CD14-positive monocyte (primary cell): ENCODE measurements at regions not wholly inside any gene's neighbourhood (a gene's known extent, or its start where the extent isn't known, plus 50 kb on each side); places are given as distances from the start of the nearest gene placed in this dataset.

ENCODE experiments used
- DNase-seq, 3 donors: peaks; one replicate each; pipeline ENCODE4 v3.0.0-alpha.2; 2011 to 2022
- H2AFZ ChIP-seq: 2 replicates; pipeline ENCODE4 v1.6.0; 2012; ENCODE audit warnings: mild to moderate bottlenecking, low read depth, low read length, inconsistent platforms; ENCODE audit not compliant: insufficient read depth, poor library complexity, severe bottlenecking
- H3K27ac ChIP-seq, 2 donors: 1 replicate in 1 of 2; 2 replicates in 1 of 2; pipeline ENCODE4 v1.5.1; 2012 to 2013; ENCODE audit warnings: low read length in 2 of 2, control low read depth in 1 of 2, inconsistent platforms in 1 of 2, low read depth in 1 of 2, mild to moderate bottlenecking in 1 of 2
- H3K27me3 ChIP-seq, 2 donors: one replicate each; pipeline versions ENCODE4 v1.6.0 to v1.6.1; 2011 to 2013; ENCODE audit warnings: low read length in 2 of 2; ENCODE audit not compliant: control insufficient read depth in 2 of 2, insufficient read depth in 2 of 2
- H3K36me3 ChIP-seq, 2 donors: replicated peaks in 1 of 2; 1 replicate in 1 of 2; 2 replicates in 1 of 2; pipeline versions ENCODE4 v1.5.1 to v1.6.1; 2012 to 2013; ENCODE audit warnings: low read length in 2 of 2, control low read depth in 1 of 2, inconsistent platforms in 1 of 2, mild to moderate bottlenecking in 1 of 2; ENCODE audit not compliant: insufficient read depth in 2 of 2, control insufficient read depth in 1 of 2
- H3K4me1 ChIP-seq, 2 donors: 1 replicate in 1 of 2; 2 replicates in 1 of 2; pipeline versions ENCODE4 v1.5.1 to v1.6.1; 2012 to 2013; ENCODE audit warnings: low read length in 2 of 2, control low read depth in 1 of 2, inconsistent platforms in 1 of 2, mild to moderate bottlenecking in 1 of 2, moderate library complexity in 1 of 2; ENCODE audit not compliant: insufficient read depth in 2 of 2, control insufficient read depth in 1 of 2
- H3K4me2 ChIP-seq: replicated peaks from 2 replicates; pipeline ENCODE3; 2012; ENCODE audit warnings: low read length, moderate library complexity, mild to moderate bottlenecking; ENCODE audit not compliant: poor library complexity, severe bottlenecking; ENCODE audit errors: extremely low read depth
- H3K4me3 ChIP-seq, 3 experiments: fragments of 200-600 bp in 1 of 3; sonication (generic) in 1 of 3; replicated peaks in 1 of 3; 1 replicate in 2 of 3; 2 replicates in 1 of 3; pipeline ENCODE4 v1.5.1; 2011 to 2013; ENCODE audit warnings: low read length in 3 of 3, mild to moderate bottlenecking in 3 of 3, control low read depth in 2 of 3, low read depth in 2 of 3, inconsistent platforms in 1 of 3, moderate library complexity in 1 of 3
- H3K79me2 ChIP-seq: 2 replicates; pipeline ENCODE4 v1.6.0; 2012; ENCODE audit warnings: mild to moderate bottlenecking, control low read depth, inconsistent platforms, low read length, moderate library complexity; ENCODE audit not compliant: insufficient read depth
- H3K9ac ChIP-seq: 2 replicates; pipeline ENCODE4 v1.6.0; 2017; ENCODE audit warnings: low read length, mild to moderate bottlenecking; ENCODE audit not compliant: insufficient read depth, poor library complexity, severe bottlenecking
- H3K9me3 ChIP-seq, 2 donors: replicated peaks in 1 of 2; 1 replicate in 1 of 2; 2 replicates in 1 of 2; pipeline versions ENCODE4 v1.5.1 to v1.6.1; 2012 to 2013; ENCODE audit warnings: low read length in 2 of 2, control low read depth in 1 of 2; ENCODE audit not compliant: control insufficient read depth in 1 of 2, insufficient read depth in 1 of 2
- H4K20me1 ChIP-seq: 2 replicates; pipeline ENCODE4 v1.6.0; 2012; ENCODE audit warnings: mild to moderate bottlenecking, low read length, control low read depth, moderate library complexity; ENCODE audit not compliant: insufficient read depth
- H3K27ac Mint-ChIP-seq, 7 donors: one replicate each; pipeline ENCODE4 v1.8.0; 2020; ENCODE audit warnings: mild to moderate bottlenecking in 7 of 7, mixed read lengths in 7 of 7, moderate library complexity in 6 of 7, inconsistent platforms in 2 of 7
- H3K27me3 Mint-ChIP-seq, 3 donors: one replicate each; pipeline ENCODE4 v1.8.0; 2021 to 2022; ENCODE audit warnings: low read depth in 3 of 3, mild to moderate bottlenecking in 3 of 3, mixed read lengths in 3 of 3, moderate library complexity in 3 of 3, inconsistent platforms in 1 of 3
- H3K36me3 Mint-ChIP-seq, 2 donors: one replicate each; pipeline ENCODE4 v1.8.0; 2020; ENCODE audit warnings: mixed read lengths in 2 of 2, inconsistent platforms in 1 of 2, mild to moderate bottlenecking in 1 of 2
- H3K4me1 Mint-ChIP-seq: one replicate; pipeline ENCODE4 v1.8.0; 2020; ENCODE audit warnings: mild to moderate bottlenecking, mixed read lengths
- H3K4me3 Mint-ChIP-seq, 2 donors: one replicate each; pipeline ENCODE4 v1.8.0; 2020; ENCODE audit warnings: mild to moderate bottlenecking in 2 of 2, mixed read lengths in 2 of 2, moderate library complexity in 1 of 2
- H3K9me3 Mint-ChIP-seq, 7 donors: one replicate each; pipeline ENCODE4 v1.8.0; 2020 to 2022; ENCODE audit warnings: mixed read lengths in 7 of 7, mild to moderate bottlenecking in 6 of 7, moderate library complexity in 6 of 7, inconsistent platforms in 2 of 7
- CTCF ChIP-seq: fragments of 200-600 bp; IDR thresholded peaks from one replicate; pipeline ENCODE4 v1.8.0; 2022; ENCODE audit warnings: antibody characterized with exemption, mild to moderate bottlenecking
- WGBS: methylation state at CpG from one replicate; pipeline ENCODE4 v1.1.5; 2013; ENCODE audit warnings: missing lambda C conversion rate; ENCODE audit not compliant: insufficient coverage; 5-methylcytosine and 5-hydroxymethylcytosine counted together
- intact Hi-C, 2 donors: fragments of 100-400 bp; cut with micrococcal nuclease; formaldehyde crosslinking; loops; one replicate each; pipeline versions ENCODE4 v1.15.0 to v1.15.1; 2023

DNA sequence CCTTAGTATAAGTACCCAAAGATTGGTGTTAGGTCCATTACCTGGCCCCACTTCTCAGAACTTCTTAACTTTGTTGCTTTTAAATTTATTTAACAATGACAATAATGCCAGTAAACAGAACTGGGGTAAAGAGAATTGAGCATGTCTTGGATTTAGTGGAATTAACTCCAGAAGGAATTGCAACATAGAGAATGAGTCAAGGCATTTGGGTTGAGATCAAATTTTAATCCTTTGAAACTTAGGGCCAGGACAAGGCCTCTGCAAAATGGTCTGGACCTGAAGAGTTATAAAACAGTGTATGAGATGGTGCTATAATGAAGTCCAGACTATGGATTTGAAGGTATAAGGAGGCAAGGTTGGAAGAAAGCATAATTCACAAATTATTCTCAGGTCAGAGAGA lies 1030.4 kb downstream of the SLITRK5 start:
- Mint-ChIP-seq H3K36me3 (no peaks in the 10 kb centered on the region), H3K4me1 (peaks cover 11% of the 10 kb centered on the region), H3K27me3 (peaks cover 0 to 1% (median 0%) of the 10 kb centered on the region in 3 donors), H3K4me3 (no peak overlapping the region), H3K27ac (no peak overlapping the region), H3K9me3 (peaks cover 0 to 4% (median 2%) of the 10 kb centered on the region in 7 donors)
- no peak overlapping the region for H3K9ac ChIP-seq
- no peaks in the 10 kb centered on the region for H3K79me2 ChIP-seq
- no peaks in the 10 kb centered on the region for H4K20me1 ChIP-seq
- no peaks in the 10 kb centered on the region for H3K4me1 ChIP-seq
- H3K4me3 ChIP-seq, result no peak overlapping the region
- H2AFZ ChIP-seq, result no peak overlapping the region
- intact Hi-C loops, result no loop called here
- no peaks in the 10 kb centered on the region for H3K36me3 ChIP-seq
- no peaks in the 10 kb centered on the region for H3K27me3 ChIP-seq
- no peaks in the 10 kb centered on the region for H3K9me3 ChIP-seq
- no peak for TF ChIP-seq CTCF
- no peak overlapping the region for H3K27ac ChIP-seq
- H3K4me2 ChIP-seq, result no peak overlapping the region
- no peak for DNase-seq

DNA sequence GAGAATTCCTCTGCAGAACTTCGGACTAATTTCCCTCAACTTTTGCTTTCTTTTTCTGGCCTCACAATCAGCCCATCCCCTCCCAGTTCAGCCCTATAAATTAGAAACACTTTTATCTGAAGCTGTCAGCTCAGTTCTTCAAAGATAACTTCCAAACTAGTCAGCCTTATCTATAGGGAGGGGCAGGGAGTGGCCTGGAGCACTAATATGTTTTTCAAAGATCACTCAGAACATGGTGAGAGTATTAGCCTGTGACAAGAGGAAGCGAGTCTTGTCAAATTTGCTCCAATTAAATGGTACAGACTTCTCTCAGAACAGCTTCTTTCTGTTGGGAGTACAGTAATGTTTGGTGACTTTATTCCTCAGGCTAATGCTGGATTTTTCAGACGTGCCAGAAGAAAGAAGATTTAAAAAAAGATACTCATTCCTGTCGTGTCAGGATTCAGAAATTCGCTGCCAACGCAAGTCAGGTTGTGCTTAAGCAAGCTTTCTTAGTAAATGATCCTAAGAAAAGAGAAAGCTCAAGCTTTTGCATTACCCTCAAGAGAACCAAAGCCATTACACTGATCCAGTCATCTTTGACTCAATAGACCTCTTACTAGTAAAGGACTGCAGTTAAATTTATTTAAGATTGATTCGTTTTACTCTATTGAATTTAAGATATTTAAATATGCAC lies 1033.6 kb downstream of the SLITRK5 start:
- no peaks in the 10 kb centered on the region for H3K36me3 ChIP-seq
- no peaks in the 10 kb centered on the region for H3K79me2 ChIP-seq
- H3K4me1 ChIP-seq, result no peaks in the 10 kb centered on the region
- no peak for DNase-seq
- no peaks in the 10 kb centered on the region for H3K27me3 ChIP-seq
- Mint-ChIP-seq H3K4me3 (peak overlapping the region; percentile 65 to 83), H3K9me3 (peaks cover 0 to 4% (median 0%) of the 10 kb centered on the region in 7 donors), H3K27ac (peak overlapping the region in 1 of 7 donors; percentile 5), H3K4me1 (peaks cover 15% of the 10 kb centered on the region), H3K36me3 (no peaks in the 10 kb centered on the region), H3K27me3 (peaks cover 0 to 1% (median 0%) of the 10 kb centered on the region in 3 donors)
- H3K4me3 ChIP-seq, result peak overlapping the region in 2 of 3 experiments; percentile 19 to 28
- 66% methylated on average over 3 of the region's 7 CpGs for WGBS
- no peak overlapping the region for H3K27ac ChIP-seq
- H4K20me1 ChIP-seq, result no peaks in the 10 kb centered on the region
- no peak overlapping the region for H3K9ac ChIP-seq
- H2AFZ ChIP-seq, result peak overlapping the region; percentile 20
- intact Hi-C loops, result no loop called here
- TF ChIP-seq CTCF, result no peak
- H3K4me2 ChIP-seq, result peak overlapping the region; percentile 44
- H3K9me3 ChIP-seq, result no peaks in the 10 kb centered on the region
